ENCODE measurements at regions not wholly inside any gene's neighbourhood (a gene's known extent, or its start where the extent isn't known, plus 50 kb on each side); places are given as distances from the start of the nearest gene placed in this dataset.
"Not testable (repeated sequence)": the region's sequence is repeated elsewhere in the genome, so short reads cannot be mapped to it uniquely, and the experiment has no call there.

DNA sequence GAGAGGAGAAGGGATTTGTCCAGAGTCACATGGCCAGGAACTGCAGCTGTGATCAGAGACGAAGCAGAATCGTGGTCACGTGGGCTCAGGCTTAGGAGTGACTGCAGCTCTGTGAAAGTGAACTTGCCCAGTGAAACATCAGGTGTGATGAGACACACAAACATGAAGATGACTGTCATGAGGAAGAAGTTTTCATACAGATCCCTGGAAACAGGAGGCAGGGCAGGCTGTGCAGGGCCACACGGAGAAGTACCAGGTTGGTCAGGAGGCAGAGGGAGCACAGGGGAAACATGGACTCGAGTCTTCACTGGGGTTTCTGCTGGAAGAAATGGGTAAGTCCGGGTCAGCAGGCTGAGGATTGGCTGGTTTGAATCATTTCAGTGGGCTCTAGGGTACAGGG, 64.1 kb downstream of the BARX1 start:
- TF ChIP-seq, protein P1, sequence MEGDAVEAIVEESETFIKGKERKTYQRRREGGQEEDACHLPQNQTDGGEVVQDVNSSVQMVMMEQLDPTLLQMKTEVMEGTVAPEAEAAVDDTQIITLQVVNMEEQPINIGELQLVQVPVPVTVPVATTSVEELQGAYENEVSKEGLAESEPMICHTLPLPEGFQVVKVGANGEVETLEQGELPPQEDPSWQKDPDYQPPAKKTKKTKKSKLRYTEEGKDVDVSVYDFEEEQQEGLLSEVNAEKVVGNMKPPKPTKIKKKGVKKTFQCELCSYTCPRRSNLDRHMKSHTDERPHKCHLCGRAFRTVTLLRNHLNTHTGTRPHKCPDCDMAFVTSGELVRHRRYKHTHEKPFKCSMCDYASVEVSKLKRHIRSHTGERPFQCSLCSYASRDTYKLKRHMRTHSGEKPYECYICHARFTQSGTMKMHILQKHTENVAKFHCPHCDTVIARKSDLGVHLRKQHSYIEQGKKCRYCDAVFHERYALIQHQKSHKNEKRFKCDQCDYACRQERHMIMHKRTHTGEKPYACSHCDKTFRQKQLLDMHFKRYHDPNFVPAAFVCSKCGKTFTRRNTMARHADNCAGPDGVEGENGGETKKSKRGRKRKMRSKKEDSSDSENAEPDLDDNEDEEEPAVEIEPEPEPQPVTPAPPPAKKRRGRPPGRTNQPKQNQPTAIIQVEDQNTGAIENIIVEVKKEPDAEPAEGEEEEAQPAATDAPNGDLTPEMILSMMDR (IDR thresholded peaks at IDR 0.05): no peak

GRCh38 chr9:93890436-93890935, 64.7 kb downstream of the BARX1 start:
- ChIA-PET POLR2A (no interaction called here), CTCF (no interaction called here)
- no peaks in the 10 kb centered on the region for H3K27me3 Mint-ChIP-seq
- H3K4me3 Mint-ChIP-seq: no peak overlapping the region
- H3K4me1 Mint-ChIP-seq: no peaks in the 10 kb centered on the region
- TF ChIP-seq, protein P1 (IDR thresholded peaks at IDR 0.05): no peak
- intact Hi-C loops (cut with micrococcal nuclease): no loop called here
- H3K27ac Mint-ChIP-seq: no peak overlapping the region
- ATAC-seq (ENCODE audit: low read depth) (no peak), DNase-seq (no peak)
- H3K9me3 Mint-ChIP-seq: peaks cover 6% of the 10 kb centered on the region
- H3K36me3 Mint-ChIP-seq (ENCODE audit: low read depth): no peaks in the 10 kb centered on the region

More for the DNA sequence above, 64.1 kb downstream of the BARX1 start:
- H3K36me3 Mint-ChIP-seq (ENCODE audit: low read depth): no peaks in the 10 kb centered on the region
- intact Hi-C loops (cut with micrococcal nuclease): no loop called here
- DNase-seq (no peak), ATAC-seq (ENCODE audit: low read depth) (no peak)
- ChIA-PET POLR2A (no interaction called here), CTCF (no interaction called here)
- H3K9me3 Mint-ChIP-seq: peaks cover 6% of the 10 kb centered on the region
- H3K4me3 Mint-ChIP-seq: no peak overlapping the region
- H3K27me3 Mint-ChIP-seq: no peaks in the 10 kb centered on the region
- no peak overlapping the region for H3K27ac Mint-ChIP-seq
- no peaks in the 10 kb centered on the region for H3K4me1 Mint-ChIP-seq

DNA sequence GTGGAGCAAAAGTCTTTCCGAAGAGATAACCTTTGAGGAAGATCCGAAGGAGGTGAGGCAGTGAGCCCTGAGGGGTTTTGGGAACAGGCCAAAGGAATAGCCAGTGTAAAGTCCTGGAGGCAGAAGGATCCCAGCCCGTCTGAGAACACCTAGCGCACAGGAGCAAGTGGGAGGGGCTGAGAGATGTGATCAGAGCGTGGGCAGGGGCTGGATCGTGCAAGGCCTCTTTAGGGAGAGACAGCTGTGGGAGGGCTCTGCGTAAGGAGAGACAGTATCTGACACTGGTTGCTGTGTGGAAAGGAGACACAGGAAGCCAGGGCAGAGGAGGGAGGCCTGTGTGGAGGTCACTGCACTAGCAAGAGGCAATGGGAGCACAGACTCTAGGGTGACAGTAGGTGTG, 68.2 kb downstream of the BARX1 start:
- CTCF ChIA-PET: no interaction called here
- no peaks in the 10 kb centered on the region for H3K4me1 Mint-ChIP-seq
- H3K4me3 Mint-ChIP-seq: no peak overlapping the region
- intact Hi-C loops (cut with micrococcal nuclease): no loop called here
- POLR2A ChIA-PET: no interaction called here
- TF ChIP-seq, protein P1 (IDR thresholded peaks at IDR 0.05): no peak
- no peak for DNase-seq
- no peak for ATAC-seq (ENCODE audit: low read depth)
- H3K9me3 Mint-ChIP-seq: no peaks in the 10 kb centered on the region
- H3K27ac Mint-ChIP-seq: no peak overlapping the region
- H3K27me3 Mint-ChIP-seq: peaks cover 8% of the 10 kb centered on the region
- no peaks in the 10 kb centered on the region for H3K36me3 Mint-ChIP-seq (ENCODE audit: low read depth)

DNA sequence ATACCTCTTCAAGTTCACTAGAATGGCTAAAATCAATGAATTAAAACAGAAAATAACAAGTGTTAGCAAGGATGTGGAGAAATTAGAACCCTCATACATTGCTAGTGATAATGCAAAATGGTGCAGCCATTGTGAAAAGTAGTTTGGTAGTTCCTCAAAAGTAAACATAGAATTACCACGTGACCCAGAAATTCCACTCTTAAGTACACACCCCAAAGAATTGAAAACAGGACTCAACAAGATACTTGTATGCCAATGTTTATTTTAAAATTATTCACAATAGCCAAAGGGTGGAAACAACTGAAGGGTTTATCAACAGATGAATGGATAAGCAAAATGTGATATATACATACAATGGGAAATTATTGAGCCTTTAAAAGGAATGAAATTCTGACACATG, 70.3 kb downstream of the BARX1 start:
- CTCF ChIA-PET: no interaction called here
- H3K4me3 Mint-ChIP-seq: no peak overlapping the region
- DNase-seq: no peak
- POLR2A ChIA-PET: no interaction called here
- TF ChIP-seq, protein P1 (IDR thresholded peaks at IDR 0.05): no peak
- peaks cover 10% of the 10 kb centered on the region for H3K27me3 Mint-ChIP-seq
- ATAC-seq (ENCODE audit: low read depth): no peak
- H3K27ac Mint-ChIP-seq: no peak overlapping the region
- H3K4me1 Mint-ChIP-seq: no peaks in the 10 kb centered on the region
- no peaks in the 10 kb centered on the region for H3K36me3 Mint-ChIP-seq (ENCODE audit: low read depth)
- H3K9me3 Mint-ChIP-seq: peaks cover 3% of the 10 kb centered on the region
- intact Hi-C loops (cut with micrococcal nuclease): no loop called here

- ATAC-seq (ENCODE audit: low read depth); H3K4me1 Mint-ChIP-seq; CTCF ChIA-PET; intact Hi-C loops (cut with micrococcal nuclease); H3K27ac Mint-ChIP-seq; POLR2A ChIA-PET; H3K4me3 Mint-ChIP-seq; DNase-seq; H3K36me3 Mint-ChIP-seq (ENCODE audit: low read depth): not testable (repeated sequence)
- peaks cover 14% of the 10 kb centered on the region for H3K27me3 Mint-ChIP-seq
- H3K9me3 Mint-ChIP-seq: peaks cover 13% of the 10 kb centered on the region
These were observed 75.3 kb downstream of the BARX1 start for GRCh38 chr9:93879662-93880407.

DNA sequence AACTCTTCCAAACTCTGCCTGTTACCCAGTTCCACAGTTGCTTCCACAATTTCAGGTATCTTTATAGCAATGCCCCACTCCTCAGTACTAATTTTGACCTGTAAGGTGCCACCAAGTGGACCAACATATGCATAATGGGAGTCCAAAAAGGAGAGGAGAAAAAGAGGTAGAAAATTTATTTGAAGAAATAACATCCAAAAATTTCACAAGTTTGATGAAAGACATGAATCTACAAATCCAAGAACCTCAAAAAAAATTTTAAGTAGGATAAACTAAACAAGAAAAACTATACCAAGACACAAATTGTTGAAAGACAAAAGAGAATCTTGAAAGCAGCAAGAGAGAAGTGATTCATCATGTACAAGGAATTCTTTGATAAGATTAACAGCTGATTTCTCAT, 79.8 kb downstream of the BARX1 start:
- H3K4me3 Mint-ChIP-seq: no peak overlapping the region
- POLR2A ChIA-PET: no interaction called here
- no peak overlapping the region for H3K27ac Mint-ChIP-seq
- peaks cover 7% of the 10 kb centered on the region for H3K27me3 Mint-ChIP-seq
- DNase-seq (no peak), ATAC-seq (ENCODE audit: low read depth) (no peak)
- TF ChIP-seq, protein P1 (IDR thresholded peaks at IDR 0.05): no peak
- no peaks in the 10 kb centered on the region for H3K4me1 Mint-ChIP-seq
- no peaks in the 10 kb centered on the region for H3K36me3 Mint-ChIP-seq (ENCODE audit: low read depth)
- CTCF ChIA-PET: no interaction called here
- intact Hi-C loops (cut with micrococcal nuclease): no loop called here
- H3K9me3 Mint-ChIP-seq: peaks cover 25% of the 10 kb centered on the region
